22Rv1 (cell line): ENCODE measurements at regions not wholly inside any gene's neighbourhood (a gene's known extent, or its start where the extent isn't known, plus 50 kb on each side); places are given as distances from the start of the nearest gene placed in this dataset.

ENCODE experiments used
- ZFX ChIP-seq: fragments of 450-650 bp; IDR thresholded peaks from 2 replicates; pipeline ENCODE4 v1.6.1; 2017; ENCODE audit warnings: antibody characterized with exemption, borderline replicate concordance
- TF ChIP-seq, protein P1 (sequence below): fragments of 450-650 bp; IDR thresholded peaks from 2 replicates; pipeline ENCODE4 v1.5.1; 2017; ENCODE audit warnings: mild to moderate bottlenecking

DNA sequence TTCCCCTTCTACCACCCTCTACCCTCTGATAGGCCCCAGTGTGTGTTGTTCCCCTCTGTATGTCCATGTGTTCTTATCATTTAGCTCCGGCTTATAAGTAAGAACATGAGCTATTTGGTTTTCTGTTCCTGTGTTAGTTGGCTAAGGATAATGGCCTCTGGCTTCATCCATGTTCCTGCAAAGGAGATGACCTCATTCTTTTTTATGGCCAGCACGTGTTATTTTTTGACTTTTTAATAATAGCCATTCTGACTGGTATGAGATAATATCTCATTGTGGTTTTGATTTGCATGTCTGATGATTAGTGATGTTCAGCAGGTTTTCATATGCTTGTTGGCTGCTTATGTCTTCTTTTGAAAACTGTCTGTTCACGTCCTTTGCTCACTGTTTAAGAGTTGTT is 63.1 kb upstream of the NPHP3 start:
- TF ChIP-seq, protein P1, sequence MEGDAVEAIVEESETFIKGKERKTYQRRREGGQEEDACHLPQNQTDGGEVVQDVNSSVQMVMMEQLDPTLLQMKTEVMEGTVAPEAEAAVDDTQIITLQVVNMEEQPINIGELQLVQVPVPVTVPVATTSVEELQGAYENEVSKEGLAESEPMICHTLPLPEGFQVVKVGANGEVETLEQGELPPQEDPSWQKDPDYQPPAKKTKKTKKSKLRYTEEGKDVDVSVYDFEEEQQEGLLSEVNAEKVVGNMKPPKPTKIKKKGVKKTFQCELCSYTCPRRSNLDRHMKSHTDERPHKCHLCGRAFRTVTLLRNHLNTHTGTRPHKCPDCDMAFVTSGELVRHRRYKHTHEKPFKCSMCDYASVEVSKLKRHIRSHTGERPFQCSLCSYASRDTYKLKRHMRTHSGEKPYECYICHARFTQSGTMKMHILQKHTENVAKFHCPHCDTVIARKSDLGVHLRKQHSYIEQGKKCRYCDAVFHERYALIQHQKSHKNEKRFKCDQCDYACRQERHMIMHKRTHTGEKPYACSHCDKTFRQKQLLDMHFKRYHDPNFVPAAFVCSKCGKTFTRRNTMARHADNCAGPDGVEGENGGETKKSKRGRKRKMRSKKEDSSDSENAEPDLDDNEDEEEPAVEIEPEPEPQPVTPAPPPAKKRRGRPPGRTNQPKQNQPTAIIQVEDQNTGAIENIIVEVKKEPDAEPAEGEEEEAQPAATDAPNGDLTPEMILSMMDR: no peak
- no peak for TF ChIP-seq ZFX
